NCI-H345 treated with DMSO at 0.1 percent for 48 hours (cell line): ENCODE measurements at regions not wholly inside any gene's neighbourhood (a gene's known extent, or its start where the extent isn't known, plus 50 kb on each side); places are given as distances from the start of the nearest gene placed in this dataset.
"Not testable (repeated sequence)": the region's sequence is repeated elsewhere in the genome, so short reads cannot be mapped to it uniquely, and the experiment has no call there.

Experiments used
- DNase-seq: peaks from one replicate; lab custom pipeline; 2025; ENCODE audit not compliant: unreplicated experiment; lab: John Stamatoyannopoulos, UW

DNA sequence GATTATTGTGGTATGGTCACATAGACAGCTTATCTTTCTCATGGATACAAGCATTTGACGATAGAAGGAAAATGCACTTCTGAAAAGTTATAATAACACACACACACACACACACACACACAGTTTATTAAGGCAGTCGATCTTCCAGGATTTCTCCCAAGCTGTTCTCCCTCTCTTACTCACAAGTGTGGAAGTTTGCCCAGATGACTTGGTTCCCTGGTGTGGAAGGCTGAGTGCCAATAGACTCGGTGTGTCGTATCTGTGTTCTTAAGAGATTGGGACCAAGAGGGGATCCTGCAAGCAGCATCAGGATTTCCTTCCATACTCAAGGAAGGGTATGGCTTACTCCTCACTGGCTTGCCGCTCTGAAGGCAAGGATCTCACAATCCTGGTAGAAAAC lies 279.6 kb downstream of the HS3ST3B1 start:
- no peak for DNase-seq

DNA sequence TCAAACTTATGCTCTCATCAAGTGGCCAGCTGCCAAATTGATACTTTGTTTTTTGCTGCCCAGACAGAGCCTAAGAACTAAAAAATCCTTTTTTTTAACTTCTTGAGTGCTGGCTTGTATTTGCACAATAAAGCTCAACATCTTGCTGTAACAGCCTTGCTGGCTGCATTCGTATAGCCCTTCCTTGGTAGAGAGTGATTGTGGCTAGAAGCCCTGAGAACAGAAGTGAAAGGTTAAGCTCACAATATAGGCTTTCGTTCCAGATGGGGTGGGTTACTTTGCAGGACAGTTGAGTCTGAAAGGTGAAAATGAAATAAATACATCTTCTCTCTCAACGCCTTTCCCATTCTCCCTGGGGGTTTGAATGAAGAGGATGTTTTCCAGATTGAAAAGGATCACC lies 278.8 kb downstream of the HS3ST3B1 start:
- DNase-seq, result no peak

DNA sequence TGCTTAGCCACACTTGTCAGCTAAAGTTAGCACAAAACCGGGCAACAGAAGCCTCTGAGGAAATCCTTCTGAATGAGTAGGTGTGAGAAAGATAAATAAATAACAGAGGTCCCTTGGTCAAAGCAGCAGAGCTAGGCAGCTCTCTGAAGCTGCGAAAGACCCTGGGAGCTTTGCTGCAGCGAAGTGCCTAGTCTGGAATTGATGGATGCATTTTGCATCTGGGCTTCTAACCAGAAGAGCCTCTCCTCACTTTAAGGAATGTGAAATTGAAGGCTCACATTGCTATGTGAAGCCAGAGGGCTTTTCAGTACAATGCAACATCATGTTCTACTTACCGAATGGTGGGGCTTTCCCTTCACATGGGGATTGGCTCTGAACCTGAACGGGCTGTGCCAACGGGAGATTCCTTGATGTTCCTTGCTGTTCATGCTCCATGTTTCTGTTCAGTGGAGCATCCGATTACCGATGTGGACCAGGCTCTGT lies 274.6 kb downstream of the HS3ST3B1 start:
- DNase-seq, result no peak

DNA sequence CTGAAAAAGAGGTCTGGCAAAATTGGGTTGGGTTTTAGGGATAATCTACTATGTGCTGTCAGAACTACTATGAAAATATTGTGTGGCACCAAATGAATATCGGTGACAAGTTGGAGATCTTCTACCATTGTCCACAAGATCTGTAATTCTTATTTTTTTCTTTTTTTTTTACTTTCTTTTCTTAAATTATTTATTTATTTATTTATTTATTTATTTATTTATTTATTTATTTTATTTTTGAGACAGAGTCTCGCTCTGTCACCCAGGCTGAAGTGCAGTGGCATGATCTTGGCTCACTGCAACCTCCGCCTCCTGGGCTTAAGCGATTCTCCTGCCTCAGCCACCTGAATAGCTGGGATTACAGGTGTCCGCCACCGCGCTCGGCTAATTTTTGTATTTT lies 259.4 kb downstream of the HS3ST3B1 start:
- DNase-seq, result not testable (repeated sequence)

DNA sequence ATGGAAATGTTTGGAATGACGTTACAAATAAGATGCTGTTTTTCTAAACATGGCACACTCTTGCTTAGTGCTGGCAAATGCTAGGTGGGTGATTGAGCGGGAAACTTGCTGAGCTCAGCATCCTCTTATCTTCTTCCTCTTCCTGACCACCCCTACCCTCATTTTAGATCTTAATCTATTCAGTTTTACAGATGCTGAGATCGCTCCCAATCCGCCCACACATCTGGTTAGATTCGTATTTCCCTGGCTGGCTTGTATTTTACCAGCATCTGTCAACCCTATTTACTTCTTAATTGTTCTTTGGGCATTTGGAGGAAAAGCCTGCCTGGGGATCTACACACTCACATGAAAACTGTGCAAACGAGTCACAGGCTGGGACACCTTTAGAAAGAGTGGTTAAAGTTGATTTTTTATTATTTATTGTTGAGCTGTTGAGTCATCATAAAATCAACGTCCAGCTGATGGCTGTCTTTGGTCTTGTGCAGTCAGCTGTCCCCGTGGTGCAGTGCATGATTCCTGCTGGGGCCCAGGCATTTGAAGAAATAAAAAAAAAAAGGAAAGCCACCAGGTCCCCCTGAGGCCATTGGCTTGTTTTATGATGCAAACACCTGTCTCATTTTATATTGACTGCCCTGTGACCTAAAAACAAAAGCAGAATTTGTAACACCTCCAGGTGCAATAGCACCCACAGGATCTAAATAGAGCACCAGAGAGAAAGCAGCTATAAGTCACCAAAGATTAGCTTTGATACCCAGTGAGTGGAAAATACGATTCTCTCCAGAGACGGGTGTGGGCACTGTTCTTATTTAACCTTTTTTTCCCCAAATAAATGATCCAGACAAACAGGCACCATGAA lies 258.6 kb downstream of the HS3ST3B1 start:
- DNase-seq, result no peak

DNA sequence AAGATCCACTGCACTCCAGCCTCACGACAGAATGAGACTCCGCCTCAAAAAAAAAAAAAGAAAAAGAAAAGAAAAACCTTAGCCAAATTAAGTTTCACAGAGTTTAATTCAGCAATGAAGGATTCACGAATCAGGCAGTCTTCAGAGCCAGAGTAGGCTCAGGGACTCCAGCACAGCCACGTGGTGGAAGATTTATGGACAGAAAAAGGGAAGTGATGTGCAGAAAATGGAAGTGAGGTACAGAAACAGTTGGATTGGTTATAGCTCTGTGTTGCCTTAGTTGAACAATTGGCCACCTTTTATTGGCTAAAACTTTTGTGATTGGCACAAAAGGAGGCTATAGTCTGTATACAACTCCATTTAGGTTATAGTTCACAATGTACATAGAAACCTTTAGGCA lies 256.6 kb downstream of the HS3ST3B1 start:
- DNase-seq, result no peak

DNA sequence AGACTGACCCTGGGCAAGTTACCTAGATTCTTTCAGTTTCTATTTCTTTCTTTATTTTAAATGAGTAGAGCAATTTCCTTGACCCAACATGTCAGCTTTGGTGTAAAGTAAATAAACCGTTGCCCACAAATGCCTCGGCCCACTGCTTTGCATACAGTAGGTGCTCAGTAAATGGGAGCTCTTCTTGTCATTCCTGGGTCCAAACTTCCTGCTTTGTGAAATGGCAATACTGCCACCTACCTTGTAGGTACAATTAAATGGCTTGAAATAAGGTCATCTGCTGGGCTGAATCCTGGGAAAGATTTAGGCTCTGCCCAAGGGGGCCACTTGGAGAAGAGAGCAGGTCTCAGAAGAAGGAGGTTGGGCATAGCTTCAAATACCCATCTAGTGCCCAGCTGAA lies 253.0 kb downstream of the HS3ST3B1 start:
- no peak for DNase-seq

DNA sequence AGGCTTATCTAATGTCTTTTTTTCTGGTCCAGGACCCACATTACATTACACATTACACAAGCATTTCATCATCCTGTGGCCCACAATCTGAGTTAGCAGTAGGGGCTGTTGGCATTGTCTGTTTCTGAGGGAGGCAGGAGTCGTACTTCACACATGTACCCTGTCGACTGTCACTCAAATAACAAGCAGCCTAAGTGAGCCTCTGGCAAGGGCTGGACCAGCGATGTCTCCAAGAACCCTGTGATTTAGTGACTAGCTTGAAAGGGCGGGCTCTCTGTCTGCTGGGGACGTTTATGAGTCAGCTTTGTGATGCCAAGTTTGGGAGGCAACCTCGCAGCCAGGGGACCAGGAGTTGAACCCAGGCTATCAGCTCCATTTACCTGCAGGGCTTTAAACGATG lies 251.4 kb downstream of the HS3ST3B1 start:
- no peak for DNase-seq

DNA sequence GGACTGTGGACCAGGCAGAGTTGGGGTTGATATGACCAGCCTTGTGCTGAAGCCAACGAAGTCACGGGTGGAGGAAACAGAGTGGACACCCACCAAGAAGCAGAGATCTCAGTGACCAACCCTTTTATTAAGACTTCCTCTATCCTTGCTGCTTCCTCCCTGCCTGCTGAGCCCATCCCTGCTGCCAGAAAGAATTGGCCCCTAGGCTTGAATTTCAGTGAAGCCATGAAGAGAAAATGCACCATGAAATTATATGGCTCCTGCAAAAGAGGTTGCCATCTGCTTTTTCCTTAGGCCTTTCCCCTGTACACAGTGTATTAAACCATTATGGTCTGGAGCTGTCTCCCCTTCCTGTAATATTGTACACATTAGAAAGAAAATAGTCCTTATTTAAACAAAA lies 246.7 kb downstream of the HS3ST3B1 start:
- no peak for DNase-seq

DNA sequence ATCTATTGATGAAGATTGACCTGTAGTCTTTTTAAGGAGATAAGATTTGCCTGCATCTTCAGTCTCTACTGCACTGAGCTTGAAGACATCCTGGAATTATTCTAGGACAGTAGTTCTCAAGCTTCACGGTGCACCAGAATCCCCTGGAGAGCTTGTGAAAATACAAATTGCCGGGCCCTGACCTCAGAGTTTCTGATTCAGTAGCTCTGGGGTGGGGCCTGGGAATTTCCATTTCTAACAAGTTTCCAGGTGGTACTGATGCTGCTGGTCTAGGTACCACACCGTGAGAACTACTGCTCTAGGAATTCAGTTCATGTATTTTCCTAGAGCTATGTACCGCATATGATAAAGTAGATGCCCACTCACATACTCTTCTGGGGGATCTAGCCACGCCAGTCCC lies 246.1 kb downstream of the HS3ST3B1 start:
- no peak for DNase-seq

DNA sequence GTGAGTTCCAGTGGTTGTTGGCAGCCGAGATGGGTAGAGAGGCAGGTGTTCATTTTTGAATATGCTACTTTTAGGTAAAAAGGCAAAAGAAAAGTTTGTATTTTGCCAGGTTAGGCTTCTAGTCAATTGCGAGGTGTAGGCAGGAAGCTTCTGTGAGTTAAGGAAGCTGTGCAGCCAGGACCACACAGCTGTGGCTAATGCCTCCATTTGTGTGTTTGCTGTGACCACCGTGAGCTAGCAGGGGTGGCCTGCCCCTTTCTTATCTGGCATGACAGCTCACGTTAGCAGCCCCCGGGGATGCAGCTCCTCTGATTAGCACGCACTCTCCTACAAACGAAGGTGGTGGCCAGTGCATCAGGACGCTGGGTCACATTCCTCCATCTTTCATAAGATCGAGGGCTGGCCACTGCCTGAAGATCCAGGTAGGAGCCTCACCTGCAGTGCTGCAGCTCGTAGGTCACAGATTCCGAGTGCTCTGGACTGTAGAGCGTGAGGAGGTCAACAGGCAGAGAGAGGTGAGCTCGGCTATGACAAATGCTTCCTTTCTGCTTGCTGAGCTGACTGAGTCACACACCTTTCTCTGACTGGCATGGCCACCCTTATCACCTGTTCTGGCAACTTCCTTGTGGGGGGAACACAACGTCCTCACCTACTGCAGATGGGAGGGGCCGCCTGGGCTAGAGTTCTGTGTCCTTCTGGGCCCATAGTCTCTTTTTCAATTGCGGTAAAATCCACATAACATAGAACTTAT lies 244.4 kb downstream of the HS3ST3B1 start:
- no peak for DNase-seq

DNA sequence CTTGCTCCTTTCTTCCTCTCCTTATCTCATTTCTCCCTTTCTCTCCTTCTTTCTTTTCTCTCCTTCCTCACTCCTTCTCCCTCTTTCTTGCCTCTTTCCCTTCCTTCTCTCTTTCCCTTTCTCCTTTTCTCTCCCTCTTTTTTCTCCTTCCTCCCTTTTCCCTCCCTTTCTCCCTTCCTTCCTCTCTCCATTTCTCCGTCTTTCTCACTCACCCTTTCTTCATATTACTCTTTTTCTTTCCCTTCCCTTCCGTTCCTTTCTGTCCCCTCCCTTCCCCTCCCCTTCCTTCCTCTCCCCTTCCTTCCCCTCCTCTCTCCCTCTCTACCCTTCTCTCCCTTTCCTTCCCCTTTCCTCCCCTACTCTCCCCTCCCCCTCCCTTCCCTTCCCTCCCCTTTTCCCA lies 240.8 kb downstream of the HS3ST3B1 start:
- no peak for DNase-seq

DNA sequence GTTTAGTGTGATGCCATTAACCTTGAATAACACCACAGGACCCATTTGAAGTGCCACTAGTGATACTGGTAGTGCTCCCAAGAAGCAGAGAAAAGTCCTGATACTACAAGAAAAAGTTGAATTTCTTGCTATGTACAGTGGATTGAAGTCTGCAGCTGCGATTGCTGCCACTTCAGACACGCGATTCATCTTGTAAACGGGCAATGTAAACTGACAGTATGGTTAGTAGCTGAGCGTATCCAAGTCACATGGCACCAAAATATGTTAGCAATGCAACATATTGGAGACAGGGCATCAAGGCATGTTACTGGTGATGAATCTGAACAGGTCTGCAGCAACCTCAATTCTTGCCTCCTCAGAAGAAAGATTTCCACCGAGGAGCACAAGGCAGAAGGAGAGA lies 238.9 kb downstream of the HS3ST3B1 start:
- no peak for DNase-seq

DNA sequence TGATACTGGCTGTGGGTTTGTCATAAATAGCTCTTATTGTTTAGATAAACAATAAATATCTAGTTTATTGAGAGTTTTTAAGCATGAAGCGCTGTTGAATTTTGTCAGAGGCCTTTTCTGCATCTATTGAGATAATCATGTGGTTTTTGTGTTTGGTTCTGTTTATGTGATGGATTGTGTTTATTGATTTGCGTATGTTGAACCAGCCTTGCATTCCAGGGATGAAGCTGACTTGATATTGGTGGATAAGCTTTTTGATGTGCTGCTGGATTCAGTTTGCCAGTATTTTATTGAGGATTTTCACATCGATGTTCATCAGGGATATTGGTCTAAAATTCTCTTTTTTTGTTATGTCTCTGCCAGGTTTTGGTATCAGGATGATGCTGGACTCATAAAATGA lies 231.4 kb downstream of the HS3ST3B1 start:
- not testable (repeated sequence) for DNase-seq

DNA sequence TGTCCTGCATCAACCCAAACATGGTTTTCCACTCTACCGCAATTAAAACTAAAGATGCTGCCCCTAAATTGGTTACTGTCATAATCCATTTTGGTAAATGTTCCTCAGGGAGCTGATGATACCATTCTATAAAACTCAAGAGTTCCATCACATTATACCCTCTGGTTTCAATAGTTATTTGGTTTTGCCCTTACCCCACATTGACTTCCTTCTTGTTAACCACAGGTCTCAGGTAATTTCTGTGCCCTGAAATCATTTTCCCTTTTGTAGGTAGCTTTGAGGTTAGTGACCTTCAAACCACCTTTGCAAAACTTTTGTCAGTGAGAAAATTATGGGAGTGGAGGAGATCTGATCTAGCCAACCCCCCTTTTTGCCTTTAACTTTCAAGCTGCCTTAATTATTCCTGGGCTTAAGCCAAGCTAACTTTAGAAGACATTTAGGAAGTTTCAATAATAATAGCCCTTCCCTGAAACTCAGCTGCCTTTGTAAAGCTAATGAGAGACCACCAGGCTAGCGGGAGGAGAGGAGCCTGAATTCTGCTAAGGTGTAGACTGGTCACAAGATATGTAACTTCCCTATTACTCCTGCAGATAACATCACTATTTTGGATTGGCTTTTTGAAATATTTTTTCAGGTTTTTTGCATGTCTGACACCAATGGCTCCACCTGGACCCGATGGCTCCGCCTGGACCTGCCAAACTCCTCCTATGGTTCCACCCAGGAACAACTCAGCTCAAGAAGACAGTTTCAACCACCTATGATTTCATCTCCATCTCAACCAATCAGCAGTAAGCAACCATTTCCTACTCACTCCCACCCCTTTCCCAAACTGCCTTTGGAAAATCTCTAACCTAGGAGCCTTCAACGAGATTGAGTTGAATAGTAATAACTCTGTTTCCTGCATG lies 224.9 kb downstream of the HS3ST3B1 start:
- no peak for DNase-seq

DNA sequence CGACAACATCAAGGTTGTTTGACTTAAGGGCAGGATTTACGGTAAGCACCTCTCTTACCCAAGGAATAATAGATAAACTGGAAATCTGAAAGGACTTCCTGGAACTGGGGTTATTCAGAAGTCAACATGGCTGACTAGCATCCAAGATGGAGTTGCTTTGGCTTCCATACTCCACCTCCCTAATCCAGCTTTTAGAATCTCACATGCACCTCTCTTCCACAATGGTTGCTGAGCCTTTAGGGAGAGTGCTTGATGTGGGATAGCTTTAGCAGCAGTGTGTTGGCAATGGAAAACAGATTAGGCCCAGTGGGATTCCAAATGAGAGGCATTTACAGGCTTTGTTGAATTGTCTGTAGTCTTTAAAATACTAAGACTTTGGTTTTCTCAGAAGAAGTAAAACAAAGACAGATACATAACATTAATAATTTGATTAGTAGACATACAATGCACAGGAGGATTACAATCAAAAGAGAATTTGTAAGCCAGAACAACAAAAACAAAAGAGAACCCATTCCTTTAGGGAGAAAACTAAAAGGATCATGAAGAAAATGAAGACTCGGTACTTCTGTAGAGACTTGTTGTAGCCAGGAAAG lies 222.0 kb downstream of the HS3ST3B1 start:
- DNase-seq, result no peak

DNA sequence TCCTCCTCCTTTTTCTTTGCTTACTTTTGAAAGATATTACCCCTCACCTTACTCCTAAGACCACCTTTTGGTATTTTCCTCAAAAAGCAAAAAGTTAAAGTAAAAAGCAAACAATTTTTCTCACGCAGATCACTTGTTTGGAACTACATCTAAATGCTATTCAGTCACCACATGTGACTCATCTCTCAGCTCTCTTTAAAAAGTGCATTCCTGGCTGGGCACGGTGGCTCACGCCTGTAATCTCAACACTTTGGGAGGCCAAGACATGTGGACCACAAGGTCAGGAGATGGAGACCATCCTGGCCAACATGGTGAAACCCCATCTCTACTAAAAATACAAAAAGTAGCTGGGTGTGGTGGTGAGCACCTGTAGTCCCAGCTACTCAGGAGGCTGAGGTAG lies 218.0 kb downstream of the HS3ST3B1 start:
- not testable (repeated sequence) for DNase-seq

DNA sequence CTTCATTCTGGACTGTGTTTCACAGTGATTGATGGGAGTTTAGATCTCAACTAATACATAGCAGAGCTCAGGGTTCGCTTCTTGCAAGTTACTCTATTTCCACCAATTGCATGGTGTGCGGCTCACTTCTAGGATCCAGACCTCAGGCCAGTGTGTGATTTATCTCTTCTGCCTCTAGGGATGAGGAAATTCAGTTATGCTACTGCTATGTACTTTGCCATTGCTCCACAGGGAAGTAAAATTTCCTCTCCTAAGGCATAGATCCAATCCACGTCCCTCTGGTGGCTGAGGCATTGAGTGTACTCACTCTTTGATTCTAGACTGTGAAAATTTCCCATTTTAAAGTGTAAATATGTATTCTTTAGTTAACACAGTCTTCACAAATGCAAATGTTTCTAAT lies 214.1 kb downstream of the HS3ST3B1 start:
- DNase-seq, result no peak

DNA sequence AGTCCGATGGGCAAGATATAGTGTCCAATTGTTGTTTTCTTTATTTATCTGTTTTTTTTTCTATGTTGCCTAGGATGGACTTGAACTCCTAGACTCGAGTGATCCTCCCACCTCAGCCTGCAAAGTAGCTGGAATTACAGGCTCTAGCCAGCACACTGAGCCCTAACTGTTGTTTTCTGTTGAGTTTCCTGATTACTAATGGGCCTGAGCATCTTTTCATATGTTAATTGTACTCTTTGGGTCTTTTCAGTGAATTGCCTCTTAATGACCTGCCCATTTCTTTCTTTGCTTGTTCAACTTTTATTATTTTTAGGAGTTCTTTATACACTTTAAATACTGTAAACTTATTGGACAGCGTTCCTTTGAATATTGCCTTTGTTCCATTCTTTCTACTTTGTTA lies 213.0 kb downstream of the HS3ST3B1 start:
- DNase-seq, result no peak

DNA sequence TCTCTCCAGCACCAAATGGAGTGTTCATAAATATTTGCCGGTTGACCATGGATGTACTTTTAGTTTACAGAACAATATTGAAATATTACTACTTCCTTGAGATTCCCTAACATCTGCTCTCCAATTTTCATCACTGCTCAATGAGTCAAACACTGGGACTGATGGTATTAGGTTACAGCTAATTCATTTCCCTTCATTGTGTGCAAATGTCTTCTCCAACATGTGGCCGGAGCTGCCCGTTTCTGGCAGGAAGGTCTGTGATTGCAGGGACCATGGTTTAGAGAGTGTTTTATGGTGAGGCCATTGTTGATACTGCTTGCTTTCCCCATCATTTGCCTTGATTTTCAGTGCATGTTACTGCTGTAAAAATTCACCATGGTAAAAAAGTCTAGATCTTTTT lies 209.3 kb downstream of the HS3ST3B1 start:
- no peak for DNase-seq

DNA sequence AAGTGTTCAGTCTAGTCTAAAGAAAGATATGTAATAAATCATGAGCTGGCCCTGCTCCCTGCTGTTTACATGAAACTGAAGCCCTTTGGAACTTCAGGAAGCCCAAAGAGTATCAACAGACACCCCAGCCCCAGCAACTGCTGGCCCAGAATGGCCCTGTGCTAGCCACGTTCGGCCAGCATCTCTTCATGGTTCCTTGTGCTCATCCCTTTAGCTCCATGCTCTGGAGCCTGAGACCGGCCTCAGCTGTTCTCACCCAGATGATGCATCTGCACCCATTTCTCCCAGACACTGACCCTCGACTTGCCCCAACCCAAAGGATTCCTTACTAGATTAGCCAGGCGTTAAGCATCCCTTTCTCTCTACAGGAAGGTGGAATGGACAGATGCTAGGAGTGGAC lies 207.3 kb downstream of the HS3ST3B1 start:
- no peak for DNase-seq
